ENCODE measurements at regions not wholly inside any gene's neighbourhood (a gene's known extent, or its start where the extent isn't known, plus 50 kb on each side); places are given as distances from the start of the nearest gene placed in this dataset.
"Not testable (repeated sequence)": the region's sequence is repeated elsewhere in the genome, so short reads cannot be mapped to it uniquely, and the experiment has no call there.

DNA sequence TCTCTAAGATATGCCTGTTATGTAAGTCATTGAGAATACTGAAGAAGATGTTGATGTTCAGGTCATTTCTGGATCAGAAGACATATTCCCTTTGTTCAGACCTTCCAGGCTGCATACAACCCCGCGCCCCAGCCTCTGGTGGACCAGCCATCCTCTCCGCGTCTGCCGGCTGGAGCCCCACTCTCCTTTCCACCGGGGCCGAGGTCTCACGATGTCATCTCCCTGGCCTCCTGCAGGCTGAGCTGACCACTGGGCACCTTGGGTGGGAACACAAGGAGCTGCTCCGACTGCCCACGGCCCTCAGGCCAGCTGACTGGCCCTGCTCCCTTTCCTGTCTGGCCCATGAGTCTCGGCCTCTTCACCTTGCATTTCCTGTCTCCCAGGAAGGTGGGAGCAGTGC, 124.6 kb downstream of the SHANK2 start:
- DNase-seq, result no peak

DNA sequence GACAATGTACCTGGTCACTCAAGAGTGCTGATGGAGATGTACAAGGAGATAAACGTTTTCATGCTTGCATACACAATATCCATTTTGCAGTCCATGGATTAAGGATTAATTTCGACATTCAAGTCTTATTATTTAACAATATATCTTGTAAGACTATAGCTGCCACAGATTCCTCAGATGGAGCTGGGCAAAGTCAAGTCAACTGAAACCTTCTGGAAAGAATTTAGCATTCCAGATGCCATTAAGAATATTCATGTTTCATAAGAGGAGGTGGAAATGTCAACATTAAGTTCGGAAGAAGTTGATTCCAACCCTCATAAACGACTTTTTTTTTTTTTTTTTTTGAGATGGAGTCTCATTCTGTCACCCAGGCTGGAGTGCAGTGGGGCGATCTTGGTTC, 126.0 kb downstream of the SHANK2 start:
- not testable (repeated sequence) for DNase-seq

DNA sequence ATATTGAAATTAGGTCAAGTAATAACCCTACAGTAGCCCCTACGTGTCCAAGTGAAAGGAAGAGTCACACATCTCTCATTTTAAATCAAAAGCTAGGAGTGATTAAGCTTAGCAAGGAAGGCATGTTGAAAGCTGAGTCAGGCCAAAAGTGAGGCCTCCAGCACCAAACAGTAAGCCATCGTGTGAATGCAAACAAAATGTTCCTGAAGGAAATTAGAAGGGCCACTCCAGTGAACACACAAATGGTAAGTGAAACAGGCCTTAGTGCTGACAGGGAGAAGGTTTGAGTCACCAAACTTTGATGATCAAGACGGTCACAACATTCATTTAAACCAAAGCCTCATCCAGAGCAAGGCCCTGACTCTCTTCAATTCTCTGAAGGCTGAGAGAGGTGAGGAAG, 127.2 kb downstream of the SHANK2 start:
- no peak for DNase-seq

DNA sequence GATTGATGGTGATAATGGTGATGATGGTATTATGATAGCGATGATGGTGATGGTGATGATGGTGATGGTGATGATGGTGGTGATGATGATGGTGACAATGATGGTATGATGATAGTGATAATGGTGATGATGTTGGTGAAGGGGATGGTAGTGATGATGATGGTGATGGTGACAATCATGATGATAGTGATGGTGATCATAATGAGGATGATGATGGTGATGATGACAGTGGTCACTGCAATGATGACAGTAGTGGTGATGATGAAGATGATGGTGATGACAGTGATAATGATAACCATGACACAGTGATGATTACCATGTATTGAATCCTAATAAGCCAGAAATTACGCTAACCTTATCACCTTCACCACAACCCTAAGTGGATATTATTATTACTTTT, 128.2 kb downstream of the SHANK2 start:
- no peak for DNase-seq

DNA sequence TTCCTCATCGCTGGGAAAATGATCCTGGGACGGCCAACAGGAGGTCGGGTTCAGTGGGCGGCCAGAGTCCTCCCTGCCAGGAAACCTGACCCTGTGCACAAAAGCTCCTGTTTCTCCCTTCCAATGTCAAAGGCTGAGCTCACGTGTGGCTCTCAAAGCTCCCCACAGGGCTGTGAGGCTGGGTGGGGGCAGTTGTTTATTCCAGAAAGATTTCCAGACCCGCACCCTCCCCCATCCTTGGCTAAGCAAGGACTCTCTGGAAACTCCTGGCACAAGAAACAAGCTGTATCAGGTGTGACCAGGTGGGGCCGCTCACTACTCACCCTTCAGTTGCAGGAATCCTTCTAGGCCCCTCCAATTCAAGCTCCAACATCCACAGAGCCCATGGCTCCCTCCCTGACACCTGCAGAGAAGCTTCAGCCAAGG, 131.9 kb downstream of the SHANK2 start:
- no peak for DNase-seq

DNA sequence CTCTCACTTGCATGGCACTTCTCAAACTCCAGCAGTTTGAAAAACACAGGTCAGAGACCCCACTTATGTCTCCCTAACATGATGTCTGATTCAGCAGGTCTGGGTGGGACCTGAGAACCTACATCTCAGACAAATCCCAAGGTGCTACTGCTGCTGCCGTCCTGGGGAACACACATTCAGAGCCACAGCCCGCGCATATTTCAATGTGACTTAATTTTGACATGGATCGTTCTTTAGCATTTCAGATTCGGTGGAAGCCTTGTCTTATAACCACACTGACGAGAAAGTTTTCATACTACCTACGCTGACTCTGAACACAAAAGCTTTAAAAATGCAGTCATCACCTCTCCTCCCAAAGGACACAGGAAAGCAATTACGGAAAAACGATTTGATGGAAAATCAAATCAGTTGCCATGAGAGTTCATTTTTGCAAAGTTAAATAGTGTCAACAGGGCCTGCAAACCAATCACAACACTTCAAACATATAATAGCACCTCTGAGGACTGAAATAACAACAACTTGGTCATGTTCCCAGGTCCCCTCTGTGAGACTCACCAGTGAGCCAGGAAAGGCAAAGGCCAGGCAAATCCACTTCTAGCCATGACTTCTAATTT, 132.6 kb downstream of the SHANK2 start:
- DNase-seq, result no peak

DNA sequence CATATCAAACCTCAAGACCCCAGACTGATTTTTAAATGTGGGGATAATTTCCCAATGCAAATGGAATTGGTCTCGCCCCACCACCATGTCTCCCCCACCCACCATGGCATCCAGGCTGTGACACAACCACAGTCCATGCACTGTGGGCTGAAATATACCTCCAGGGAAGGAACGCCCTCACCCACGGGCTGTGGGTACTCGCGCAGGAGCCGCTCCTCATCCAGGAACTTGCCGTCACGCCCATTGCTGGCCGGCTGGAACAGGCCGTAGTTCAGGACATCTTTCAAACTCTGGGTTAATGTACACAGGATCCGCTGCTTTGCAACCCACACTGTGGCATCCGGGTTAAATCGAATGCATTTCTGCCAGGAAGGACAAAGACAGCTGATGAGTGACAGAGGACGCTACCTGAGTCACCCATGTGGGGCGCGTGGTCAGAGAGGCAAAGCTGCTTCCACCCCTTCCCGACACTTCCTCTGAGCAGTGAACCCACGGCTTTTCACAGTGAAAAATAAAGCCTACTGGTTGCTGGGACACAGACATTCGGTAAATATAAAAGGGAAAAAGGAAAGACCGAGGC, 133.6 kb downstream of the SHANK2 start:
- no peak for DNase-seq

DNA sequence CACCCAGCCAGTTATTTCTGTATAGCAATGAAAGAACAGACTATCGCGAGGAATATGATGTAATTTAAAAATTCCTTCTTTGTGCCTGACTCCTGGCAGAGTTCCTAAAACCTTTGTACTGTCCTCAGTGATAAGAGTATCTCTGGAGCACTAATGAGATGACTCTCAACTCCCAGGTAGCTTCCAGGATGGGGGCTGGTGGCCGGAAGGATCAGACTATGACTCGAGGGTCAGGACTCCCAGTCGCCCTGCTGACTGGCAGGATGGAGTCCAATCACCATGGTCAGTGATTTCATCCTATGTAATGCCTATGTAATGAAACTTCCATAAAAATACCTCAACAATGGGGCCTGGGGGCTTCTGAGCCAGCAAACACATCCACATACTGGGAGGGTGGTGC, 135.1 kb downstream of the SHANK2 start:
- no peak for DNase-seq

DNA sequence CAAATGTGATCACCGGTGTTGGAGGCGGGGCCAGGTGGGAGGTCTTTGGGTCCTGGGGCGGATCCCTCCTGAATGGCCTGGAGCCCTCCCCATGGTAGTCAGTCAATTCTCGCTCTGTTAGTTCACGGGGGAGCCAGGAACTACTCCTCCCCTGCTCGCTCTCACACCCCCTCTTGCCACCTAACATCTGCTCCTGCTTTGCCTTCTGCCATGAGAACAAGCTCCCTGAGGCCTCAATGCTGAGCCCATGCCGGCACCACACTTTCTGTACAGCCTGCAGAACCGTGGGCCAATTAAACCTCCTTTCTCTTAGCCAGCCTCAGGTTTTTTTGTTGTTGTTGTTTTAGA, 135.7 kb downstream of the SHANK2 start:
- DNase-seq, result no peak

DNA sequence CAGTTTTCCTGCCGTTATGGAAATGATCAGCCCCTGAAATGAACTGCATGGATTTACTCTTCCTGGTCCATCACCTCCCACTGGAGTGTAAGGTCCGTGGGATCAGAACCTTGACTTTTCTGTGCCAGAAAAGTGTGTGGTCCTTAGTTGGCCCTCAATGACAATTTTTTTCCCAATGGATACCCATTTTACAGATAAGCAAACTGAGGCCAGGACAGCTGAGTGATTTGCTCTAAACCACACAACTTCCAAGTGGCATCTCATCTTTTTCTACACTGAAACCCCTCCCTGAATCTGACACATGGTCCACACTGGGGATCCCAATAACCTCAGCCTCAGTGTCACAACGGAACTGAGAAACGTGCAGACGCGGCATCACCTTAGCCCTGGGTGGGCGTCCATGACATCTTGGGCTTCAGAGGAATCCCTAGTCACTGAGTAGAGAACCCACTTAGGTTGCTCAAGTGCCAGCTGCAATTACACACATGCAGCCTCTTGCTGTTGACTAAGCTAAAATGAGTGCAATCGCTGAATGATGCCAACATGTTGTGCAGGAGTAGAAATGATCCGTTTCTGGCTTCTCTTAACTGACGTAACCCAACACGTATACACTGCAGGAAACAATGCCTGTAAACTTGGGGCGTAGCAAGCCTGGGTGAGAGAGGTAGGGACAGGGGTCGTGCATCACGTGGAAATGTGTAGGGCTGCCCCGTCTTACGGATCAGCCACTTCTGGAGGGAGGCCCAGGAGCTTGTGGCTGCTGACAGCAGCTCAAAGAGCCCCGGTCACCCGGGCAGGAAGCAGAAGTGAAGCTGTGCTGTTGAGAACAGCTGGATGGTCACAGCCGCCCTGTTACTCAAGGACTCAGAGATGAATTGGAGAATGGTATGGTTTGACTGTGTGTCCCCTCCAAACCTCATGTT, 136.3 kb downstream of the SHANK2 start:
- no peak for DNase-seq

DNA sequence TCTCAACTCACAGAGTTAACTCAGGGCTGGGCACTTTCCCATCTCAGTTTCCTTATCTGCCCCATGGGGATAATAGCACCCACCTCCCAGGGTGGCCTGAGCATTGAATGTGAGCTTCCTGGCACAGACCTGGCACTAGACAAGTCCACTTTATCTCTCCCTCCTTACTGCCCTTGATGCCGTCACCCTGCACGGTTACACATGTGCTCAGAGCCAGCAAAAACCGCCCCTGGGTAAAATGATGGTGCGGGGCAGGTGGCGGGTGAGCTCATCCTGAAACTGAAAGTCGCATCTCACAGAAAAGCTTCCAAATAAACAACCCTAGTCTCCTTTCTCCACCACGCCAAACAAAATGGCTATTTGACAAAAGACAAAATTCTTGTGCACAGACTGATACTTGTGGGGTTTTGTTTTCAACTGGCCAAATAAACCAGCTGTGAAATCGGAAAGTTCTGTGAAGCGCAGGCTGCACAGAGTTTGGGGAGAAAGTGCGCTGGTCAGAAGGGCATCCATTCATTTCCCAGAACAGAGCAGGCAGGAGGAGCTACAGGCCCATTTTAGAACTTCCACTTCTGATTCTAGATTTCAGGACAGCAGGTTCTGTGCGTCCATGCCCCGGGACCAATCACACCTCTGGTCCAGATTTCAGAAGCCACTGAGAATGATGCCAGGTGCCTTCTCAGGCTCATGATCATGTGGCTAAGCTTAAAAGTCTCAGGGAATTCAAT, 138.1 kb downstream of the SHANK2 start:
- no peak for DNase-seq

DNA sequence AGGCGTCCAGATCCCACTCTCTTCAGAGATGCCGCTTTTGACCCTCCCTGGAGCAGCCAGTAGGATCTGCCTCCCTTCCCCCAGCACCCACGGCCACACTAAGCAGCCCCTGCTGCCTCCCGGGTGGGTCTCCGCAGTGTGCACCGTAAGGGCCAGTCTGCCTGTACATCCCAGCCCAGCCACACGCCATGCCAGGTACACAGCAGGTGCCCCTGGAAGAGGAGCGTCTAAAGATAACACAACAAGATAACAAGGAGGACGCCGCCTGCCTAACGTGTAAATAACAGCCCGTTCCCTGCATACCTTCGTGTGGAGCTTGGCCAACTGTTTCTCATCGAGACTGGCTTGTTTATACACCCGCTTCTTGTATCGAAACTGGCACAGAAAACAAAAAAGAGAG, 139.4 kb downstream of the SHANK2 start:
- no peak for DNase-seq

DNA sequence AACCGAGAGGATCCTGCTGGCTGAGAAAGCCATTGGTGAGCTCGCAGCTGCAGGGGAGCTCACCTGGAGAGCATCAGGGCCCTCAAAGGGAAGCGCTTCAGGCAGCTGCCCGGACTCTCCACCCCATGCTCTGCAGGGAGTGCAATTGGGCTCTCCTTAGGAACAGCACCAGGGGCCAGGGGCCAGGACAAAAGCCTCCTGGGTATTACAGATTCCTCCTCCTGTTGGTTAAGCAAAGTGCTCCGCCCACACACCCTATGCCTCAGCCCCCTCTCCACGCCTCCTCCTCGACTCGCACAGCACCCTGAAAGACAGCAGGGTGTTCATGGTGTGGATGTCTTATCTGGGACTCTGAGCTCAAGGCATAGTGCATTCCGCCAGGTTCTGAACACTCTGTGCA, 139.9 kb downstream of the SHANK2 start:
- no peak for DNase-seq

DNA sequence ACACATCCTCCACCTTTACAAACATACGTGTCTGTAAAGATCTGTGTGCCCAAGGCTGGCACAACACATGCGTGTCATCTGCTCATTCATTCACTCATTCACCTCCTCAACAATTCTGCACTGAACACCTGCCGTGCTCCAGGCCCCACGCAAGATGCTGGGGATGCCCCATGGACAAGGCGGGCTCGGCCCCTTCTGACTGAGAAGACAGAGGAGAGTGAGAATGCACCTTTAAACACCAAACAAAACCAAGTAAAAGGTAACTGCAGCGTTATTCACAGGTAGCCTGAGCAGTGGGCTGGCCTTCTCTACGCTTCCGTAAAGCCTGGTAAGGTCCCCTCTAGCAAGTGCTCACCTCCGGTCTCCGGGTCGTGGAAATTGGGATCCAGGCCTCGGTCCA, 142.8 kb downstream of the SHANK2 start:
- no peak for DNase-seq

DNA sequence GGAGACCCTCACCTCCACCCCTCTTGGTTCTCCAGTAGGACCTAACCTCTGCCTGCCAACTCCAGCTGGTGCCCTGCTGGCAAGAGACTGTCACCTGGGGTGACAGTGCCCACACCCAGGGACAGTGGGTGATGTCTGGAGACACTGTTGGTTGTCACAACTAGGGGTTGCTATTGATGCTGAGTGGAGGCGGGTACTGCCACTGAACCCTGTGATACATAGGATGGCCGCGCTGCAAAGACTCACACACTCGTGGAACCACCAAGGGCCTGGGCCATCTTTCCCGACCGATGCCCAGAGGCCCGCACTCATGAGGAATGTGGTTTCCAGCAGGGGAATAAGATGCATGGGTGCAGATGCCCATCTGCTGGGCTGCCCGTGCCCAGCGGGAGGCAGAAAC, 143.2 kb downstream of the SHANK2 start:
- no peak for DNase-seq

DNA sequence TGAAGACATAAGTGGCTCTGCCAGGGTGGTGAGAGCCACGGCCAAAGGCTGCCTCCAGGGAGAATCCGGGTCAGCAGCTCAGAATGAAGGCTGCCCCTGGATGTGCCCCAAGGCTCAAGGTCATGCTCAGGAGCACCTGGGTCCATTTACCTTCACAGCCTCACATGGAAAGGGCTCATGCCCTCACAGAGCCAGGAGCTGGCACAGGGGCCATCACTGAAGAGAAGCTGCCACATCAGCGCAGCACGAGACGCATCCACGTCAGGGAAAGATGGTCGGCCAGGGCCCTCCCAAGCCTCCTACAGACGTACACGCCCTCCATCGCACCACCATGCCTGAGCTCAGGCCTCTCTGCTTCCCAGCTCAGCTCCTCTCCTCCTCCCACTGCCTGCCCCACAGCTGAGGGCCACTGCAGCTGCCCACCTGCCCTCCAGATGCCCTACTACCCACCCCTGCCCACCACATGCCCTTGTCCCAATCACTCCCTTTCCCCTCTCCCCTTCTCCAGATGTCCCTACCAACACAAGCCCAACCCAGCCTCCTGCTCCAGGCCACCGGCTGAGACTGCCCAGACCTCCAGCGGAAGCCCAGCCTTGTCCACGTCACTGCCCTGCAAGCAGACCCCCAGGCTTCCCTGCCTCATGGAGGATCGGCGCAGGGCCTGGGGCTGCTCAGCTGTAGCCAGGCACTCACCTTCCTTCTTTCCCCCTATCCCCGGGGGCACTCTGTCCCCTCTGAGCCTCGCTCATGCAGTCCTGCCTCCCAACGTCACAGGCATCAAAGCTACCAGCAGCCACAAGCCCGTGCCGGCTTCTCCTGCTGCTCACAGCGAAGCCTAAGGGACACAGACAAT, 144.1 kb downstream of the SHANK2 start:
- no peak for DNase-seq

DNA sequence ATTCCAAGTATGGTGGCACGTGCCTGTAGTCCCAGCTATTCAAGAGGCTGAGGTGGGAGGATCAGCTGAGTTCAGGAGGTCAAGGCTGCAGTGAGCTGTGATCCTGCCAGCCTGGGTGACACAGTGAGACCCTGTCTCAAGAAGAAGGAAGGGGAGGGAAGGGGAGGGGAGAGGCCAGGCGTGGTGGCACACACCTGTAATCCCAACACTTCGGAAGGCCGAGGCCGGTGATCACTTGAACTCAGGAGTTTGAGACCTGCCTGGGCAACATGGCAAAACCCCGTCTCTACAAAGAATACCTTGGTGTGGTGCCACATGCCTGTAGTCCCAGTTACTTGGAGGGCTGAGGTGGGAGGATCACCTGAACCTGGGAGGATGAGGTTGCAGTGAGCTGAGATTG, 145.7 kb downstream of the SHANK2 start:
- no peak for DNase-seq

DNA sequence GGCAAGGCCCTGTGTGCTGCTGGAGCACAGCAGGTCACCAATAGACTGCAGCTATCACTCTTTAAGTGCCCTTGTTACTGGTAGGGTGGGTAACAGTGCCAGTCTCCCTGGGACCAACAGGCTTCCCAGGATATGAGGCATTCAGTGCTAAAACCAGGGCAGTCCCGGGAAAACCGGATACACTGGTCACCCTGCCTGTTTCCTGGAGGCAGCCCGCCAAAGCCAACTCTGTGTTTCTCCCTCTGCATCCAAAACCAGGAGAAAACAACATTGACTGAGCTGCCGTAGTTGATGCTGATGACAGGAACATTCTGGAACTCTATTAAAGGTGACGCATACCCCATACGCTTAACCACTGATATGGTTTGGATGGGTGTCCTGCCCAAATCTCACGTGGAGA, 149.1 kb downstream of the SHANK2 start:
- DNase-seq, result no peak

DNA sequence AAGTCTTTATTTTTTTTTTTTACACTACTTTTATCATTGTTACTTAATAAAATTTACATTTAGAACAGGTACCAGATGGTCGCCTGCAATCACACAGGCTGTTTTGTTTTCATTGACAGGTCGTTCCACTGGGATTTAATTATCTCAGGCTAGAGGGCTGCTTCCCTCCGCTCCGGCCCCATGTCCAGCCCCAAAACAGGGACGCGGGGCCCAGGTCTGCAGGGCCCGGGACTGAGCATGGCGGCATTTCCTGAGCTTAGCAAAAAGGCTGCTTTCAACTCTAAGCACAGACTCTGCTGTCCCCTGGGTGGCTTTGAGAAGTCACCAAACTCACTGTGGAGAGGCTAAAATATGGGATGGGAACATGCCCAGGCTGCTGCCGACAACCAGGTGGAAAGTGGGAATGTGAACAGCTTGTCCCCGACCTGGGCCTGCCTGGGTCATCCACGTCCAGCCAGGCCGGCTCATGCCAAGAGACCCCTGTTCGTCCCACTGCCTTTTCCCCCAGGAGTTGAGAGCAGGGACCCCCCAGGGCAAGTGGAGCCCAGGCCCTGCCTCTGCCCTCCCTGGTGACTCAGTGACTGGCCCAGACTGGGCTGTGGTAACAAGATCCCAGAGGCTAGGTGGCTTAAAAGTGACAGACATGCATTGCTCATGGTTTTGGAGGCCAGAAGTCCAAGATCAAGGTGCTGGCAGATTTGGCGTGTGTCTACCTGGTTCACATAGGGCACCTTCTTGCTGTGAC, 150.0 kb downstream of the SHANK2 start:
- no peak for DNase-seq

DNA sequence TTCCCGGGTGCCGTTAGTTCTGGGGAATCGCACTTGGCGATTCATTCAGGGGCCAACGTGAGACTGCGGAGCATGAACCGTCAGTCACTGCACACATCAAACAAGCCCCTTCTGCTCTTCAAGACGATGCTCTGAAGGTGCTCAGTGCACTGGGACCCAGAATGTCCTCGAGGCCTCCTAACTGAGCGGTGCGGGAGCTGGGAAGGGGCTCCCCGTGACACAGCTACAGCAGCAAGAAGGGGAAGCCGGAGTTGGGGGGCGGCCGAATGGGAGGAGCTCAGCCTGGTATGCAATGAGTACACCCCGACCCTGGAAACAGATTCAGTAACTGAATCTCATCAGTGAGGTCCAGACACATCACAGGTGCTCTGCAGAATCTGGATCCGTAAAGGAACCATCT, 150.8 kb downstream of the SHANK2 start:
- no peak for DNase-seq

DNA sequence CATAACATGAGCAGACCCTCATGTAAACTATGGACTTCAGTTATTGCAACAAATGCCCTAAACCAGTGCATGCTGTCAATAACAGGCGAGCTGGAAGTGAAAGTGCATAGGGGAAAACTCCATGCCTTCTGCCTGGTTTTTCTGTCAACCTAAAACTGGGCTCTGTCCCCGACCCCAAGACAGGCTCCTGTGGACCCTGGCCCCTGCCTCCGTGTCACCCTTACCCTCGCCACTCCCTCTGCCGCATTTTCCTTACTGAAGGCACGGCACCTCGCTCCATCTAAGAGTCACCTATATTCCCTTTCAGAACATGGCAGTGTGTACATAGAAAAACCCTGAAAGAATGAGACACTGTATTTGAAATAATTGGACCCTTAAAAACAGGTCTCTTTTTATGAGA, 151.3 kb downstream of the SHANK2 start:
- DNase-seq, result no peak
